ENCODE measurements at regions not wholly inside any gene's neighbourhood (a gene's known extent, or its start where the extent isn't known, plus 50 kb on each side); places are given as distances from the start of the nearest gene placed in this dataset.
"Not testable (repeated sequence)": the region's sequence is repeated elsewhere in the genome, so short reads cannot be mapped to it uniquely, and the experiment has no call there.

- no peak for DNase-seq (ENCODE audit: low read depth)
Measured at GRCh38 chr7:156590212-156590611, 50.4 kb upstream of the RNF32 start.

DNA sequence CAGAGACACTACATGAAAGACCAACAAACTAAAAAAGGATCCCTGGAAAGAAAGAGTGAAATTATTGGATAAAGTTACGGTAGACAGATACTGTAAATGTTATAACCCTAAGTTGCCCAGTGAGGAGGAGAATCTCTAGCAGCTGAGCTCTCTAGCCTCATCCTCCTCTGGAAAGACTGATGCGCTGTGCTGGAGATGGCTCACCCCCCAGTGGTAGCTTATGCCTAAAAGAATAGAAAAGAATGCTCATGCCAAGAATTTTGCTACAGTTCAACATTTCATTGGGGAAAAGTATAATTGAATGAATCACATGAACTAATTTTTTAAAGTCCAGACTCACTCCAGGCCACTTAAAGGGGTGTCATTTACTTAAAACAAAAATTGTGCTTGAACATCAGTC is 50.8 kb upstream of the RNF32 start:
- no peak for DNase-seq (ENCODE audit: low read depth)

- no peak for DNase-seq (ENCODE audit: low read depth)
Measured at GRCh38 chr7:156585926-156586325, 54.6 kb upstream of the RNF32 start.

DNA sequence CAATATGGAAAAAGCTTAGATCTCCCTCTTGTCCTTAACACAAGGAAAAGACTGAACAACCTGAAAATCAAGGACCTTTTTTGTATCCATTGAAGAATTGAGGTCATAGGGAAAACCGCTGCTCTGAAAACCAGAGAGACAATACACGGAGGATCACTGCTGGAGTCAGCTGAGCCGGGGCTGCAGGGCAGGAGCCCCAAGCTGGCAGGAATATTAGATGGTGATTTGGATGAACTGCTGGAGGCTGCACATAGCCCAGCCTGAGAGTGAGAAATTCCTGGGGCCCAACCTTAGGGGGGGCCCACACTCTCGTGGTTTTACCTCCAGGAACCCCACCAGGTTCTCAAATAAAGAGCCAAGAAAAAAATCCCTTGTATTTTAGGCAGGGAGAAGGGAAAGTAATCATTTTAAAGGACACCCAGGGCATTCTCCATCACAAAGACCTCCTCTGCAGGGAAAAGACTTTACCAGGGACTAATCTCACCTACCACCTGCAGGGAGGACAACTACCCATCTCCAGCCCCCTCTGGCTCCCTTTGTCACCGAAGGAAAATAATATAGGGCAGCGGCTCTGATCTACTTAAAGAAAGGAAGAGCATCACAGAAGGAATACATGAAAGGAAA is 55.4 kb upstream of the RNF32 start:
- no peak for DNase-seq (ENCODE audit: low read depth)

DNA sequence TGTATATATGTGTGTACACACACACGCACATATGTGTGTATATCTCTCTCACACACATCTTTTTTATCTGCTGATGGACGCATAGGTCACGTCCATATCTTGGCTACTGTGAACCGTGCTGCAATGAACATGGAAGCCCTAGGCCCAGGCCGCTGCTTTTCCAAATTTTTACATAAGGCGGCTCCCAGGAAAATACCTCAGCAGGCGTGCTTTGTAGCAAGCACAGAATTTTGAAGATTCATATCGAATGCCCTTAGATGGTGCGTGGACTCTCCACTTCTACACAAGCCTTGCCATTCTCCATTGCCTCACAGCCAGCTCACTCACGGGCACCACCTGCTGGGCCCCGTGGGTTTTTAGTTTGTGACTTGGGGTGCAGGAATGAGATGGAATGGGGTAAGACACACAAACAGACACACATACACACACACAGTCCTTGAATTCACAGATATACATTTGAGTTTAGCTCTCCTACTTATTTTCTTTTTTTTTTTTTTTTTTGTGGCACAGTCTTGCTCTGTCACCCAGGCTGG is 57.9 kb upstream of the RNF32 start:
- DNase-seq (ENCODE audit: low read depth) = no peak

DNA sequence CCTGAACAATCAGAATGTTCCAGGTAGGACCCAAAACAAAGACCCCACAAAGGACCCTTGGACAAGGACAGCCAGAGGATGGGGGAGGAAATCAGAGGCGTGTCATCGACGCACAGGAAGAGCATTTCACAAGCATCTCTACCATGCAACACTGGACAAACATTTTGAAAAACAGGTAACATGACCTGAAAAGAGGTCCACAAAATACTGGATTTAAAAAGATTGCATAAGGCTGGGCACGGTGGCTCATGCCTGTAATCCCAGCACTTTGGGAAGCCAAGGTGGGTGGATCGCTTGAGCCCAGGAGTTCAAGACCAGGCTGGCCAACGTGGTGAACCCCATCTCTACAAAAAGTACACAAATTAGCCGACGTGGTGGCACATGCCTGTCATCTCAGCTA is 60.5 kb upstream of the RNF32 start:
- no peak for DNase-seq (ENCODE audit: low read depth)

DNA sequence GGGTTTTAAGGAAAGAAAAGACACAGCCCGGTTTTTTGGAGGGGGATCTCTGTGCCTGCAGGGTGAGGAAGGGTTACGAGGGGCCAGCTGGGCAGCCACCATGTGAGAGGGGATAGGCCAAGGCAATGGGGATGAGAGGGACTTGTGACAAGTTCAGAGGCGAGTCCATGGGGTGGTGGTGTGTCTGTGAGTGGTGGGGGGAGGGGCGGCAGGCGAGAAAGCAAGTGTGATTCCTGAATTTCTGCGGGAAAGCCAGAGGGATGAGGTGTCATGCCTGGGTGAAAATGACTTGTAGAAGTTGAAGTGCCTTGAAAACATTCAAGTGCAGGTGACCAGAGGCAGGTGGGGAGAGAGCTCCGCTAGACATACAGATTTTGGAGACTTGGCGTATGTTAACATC is 61.0 kb upstream of the RNF32 start:
- no peak for DNase-seq (ENCODE audit: low read depth)

- DNase-seq (ENCODE audit: low read depth) = no peak
Measured at GRCh38 chr7:156578978-156579430, 61.6 kb upstream of the RNF32 start.

- DNase-seq (ENCODE audit: low read depth) = no peak
Measured at GRCh38 chr7:156578578-156578940, 62.0 kb upstream of the RNF32 start.

GRCh38 chr7:156577645-156578577 is 62.7 kb upstream of the RNF32 start:
- DNase-seq (ENCODE audit: low read depth) = no peak

GRCh38 chr7:156576216-156577058 is 64.1 kb upstream of the RNF32 start:
- no peak for DNase-seq (ENCODE audit: low read depth)

GRCh38 chr7:156568258-156568657 is 72.3 kb upstream of the RNF32 start:
- DNase-seq (ENCODE audit: low read depth) = no peak

- no peak for DNase-seq (ENCODE audit: low read depth)
Measured at GRCh38 chr7:156566812-156567549, 73.6 kb upstream of the RNF32 start.

DNA sequence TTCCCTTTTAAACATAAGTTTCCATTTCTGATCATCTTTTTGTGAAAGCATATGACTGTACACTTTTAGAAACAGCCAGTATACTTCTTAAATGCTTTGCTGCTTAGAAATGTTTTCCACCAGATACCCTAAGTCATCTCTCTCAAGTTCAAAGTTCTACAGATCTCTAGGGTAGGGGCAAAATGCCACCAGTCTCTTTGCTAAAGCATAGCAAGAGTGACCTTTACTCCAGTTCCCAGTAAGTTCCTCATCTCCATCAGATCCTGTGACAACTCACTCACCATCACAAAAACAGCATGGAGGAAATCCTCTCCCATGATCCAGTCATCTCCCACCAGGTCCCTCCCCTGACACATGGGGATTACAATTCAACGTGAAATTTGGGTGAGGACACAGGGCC is 75.6 kb upstream of the RNF32 start:
- not testable (repeated sequence) for DNase-seq (ENCODE audit: low read depth)

DNA sequence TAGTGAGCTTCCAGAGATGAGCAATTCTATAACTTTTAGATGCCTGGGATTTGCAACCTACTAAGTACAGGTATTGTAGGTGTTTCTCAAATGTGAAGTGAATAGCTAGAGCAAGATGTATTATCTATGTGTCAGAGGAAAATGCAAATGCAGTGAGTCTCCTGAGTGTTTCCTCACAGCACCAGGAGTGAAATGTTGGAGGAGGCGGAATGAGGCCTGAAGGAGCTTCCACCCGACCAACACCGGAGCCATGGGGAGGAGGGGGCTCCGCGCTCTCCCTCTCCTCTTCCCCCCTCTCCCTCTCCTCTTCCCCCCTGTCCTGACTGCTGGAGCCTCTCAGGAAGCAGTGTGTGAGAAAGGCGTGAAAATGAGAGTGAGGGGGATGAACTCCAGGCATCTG is 79.9 kb upstream of the RNF32 start:
- DNase-seq (ENCODE audit: low read depth) = no peak

GRCh38 chr7:156560075-156560474 is 80.5 kb upstream of the RNF32 start:
- DNase-seq (ENCODE audit: low read depth) = no peak

DNA sequence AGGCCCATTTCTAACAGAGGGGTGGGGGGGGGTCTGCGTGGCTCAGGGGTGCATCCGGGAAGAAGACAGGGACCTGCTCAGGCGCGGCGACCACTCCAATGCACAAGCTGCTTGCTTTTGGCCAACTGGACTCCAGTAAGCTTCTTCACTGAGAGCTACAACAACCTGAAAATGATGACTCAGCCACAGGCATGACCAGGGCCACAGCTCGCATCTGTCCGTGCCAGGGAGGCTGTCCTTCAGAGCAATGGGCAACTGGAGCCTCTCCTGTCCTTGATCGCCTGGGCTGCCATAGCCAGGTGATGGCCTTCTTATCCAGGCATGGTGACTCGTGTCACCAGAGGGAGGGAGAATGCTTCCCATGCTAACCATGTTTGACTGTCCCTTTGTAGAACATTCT is 81.6 kb upstream of the RNF32 start:
- no peak for DNase-seq (ENCODE audit: low read depth)

GRCh38 chr7:156558198-156558597 is 82.4 kb upstream of the RNF32 start:
- no peak for DNase-seq (ENCODE audit: low read depth)

- DNase-seq (ENCODE audit: low read depth) = no peak
Measured at GRCh38 chr7:156556083-156556482, 84.5 kb upstream of the RNF32 start.

DNA sequence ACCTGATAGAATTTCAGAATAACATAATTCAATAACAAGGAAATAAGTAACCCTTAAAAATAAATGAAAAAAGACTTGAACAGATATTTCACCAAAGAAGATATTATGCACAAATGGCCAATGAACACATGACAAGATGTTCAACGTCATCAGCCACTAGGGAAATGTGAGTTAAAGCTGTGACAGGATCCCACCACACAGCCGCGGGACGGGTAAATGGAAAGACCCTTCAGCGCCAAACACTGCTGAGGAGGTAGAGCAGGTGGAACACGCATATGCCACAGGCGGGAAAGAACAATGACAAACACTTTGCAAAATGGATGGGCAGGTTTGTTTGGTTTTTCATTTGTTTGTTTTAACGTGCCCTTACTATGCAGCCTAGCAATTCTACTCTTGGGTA is 86.1 kb upstream of the RNF32 start:
- no peak for DNase-seq (ENCODE audit: low read depth)

GRCh38 chr7:156549636-156550035 is 90.9 kb upstream of the RNF32 start:
- no peak for DNase-seq (ENCODE audit: low read depth)
